KMS-11 (cell line): ENCODE measurements at regions not wholly inside any gene's neighbourhood (a gene's known extent, or its start where the extent isn't known, plus 50 kb on each side); places are given as distances from the start of the nearest gene placed in this dataset.
A peak's percentile ranks its signal among the peaks of the same experiment; 100 is the strongest.
"Not testable (repeated sequence)": the region's sequence is repeated elsewhere in the genome, so short reads cannot be mapped to it uniquely, and the experiment has no call there.

Source experiments
- H2AFZ ChIP-seq: fragments of 200-600 bp; sonication (generic); 2 replicates; pipeline ENCODE4 v1.6.1; 2016; ENCODE audit warnings: antibody characterized with exemption, mixed run types, low read depth
- H3K27ac ChIP-seq: fragments of 200-600 bp; sonication (generic); 2 replicates; pipeline ENCODE4 v1.6.1; 2016; ENCODE audit warnings: mild to moderate bottlenecking, mixed run types
- H3K27me3 ChIP-seq: fragments of 200-600 bp; sonication (generic); 2 replicates; pipeline ENCODE4 v1.6.1; 2017; ENCODE audit warnings: mild to moderate bottlenecking, low read depth, mixed run types, moderate library complexity; ENCODE audit not compliant: insufficient read depth
- H3K36me3 ChIP-seq: fragments of 200-600 bp; sonication (generic); 2 replicates; pipeline ENCODE4 v1.6.1; 2017; ENCODE audit warnings: mild to moderate bottlenecking, mixed run types; ENCODE audit not compliant: insufficient read depth
- H3K4me1 ChIP-seq: fragments of 200-600 bp; sonication (generic); 2 replicates; pipeline ENCODE4 v1.6.1; 2016; ENCODE audit warnings: mild to moderate bottlenecking, low read depth, mixed run types; ENCODE audit not compliant: poor library complexity, severe bottlenecking
- H3K4me2 ChIP-seq: fragments of 200-600 bp; sonication (generic); 2 replicates; pipeline ENCODE4 v1.7.0; 2016; ENCODE audit warnings: mild to moderate bottlenecking, mixed run types
- H3K4me3 ChIP-seq: fragments of 200-600 bp; sonication (generic); IDR thresholded peaks from 2 replicates; pipeline ENCODE4 v1.6.1; 2017; ENCODE audit warnings: low read depth, low read length, mixed read lengths; ENCODE audit not compliant: insufficient read depth
- H3K79me2 ChIP-seq: fragments of 200-600 bp; sonication (generic); 2 replicates; pipeline ENCODE4 v1.6.1; 2016; ENCODE audit warnings: low read depth, mixed run types; ENCODE audit not compliant: insufficient read depth
- H3K9ac ChIP-seq: fragments of 200-600 bp; sonication (generic); 2 replicates; pipeline ENCODE4 v1.6.1; 2016; ENCODE audit warnings: mild to moderate bottlenecking, mixed run types
- H4K20me1 ChIP-seq: fragments of 200-600 bp; sonication (generic); 2 replicates; pipeline ENCODE4 v1.6.1; 2016; ENCODE audit warnings: mild to moderate bottlenecking, mixed run types; ENCODE audit not compliant: insufficient read depth
- CTCF ChIP-seq: fragments of 200-600 bp; sonication (generic); conservative IDR thresholded peaks from 2 replicates; pipeline ENCODE4 v1.6.1; 2017; ENCODE audit warnings: low read depth, mild to moderate bottlenecking, antibody characterized with exemption, low read length, moderate library complexity, mixed read lengths

DNA sequence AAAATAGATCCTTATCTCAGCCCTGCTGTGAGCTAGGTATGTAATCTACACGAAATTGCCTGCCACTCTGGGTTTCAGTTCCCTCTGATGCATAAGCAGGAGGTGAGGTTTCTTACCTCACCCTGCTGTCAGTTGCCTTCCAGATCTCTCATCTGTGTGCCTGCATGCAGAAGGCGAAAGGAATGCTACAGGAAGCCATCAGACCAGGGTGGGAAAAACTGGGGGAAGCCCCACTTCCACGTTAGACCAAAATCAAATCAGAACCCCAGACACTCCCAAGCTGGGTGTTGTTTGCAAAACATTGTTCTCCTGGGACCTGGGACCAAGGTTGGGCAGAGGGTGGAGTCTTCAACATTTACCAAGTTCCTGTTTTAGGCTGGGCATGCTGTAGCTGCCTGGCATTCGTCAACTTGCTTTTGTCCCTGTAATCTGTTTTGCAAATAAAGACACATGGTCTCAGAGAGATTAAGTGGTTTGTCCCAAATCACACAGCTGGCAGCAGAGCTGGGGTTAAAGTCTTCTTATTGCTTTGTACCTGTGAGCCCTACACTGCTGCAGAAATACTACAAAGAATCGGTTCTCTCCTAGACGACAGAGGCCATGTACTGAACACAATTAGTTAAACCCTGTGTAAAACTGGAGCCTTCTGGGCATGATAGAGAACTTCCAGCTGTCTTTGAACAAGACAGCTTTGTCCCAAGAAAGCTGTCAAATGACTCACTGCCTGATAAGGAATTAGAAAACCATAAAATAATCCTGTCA lies 389.7 kb upstream of the RUNX1 start:
- Histone ChIP-seq H4K20me1 (no peaks in the 10 kb centered on the region), H3K27ac (no peak overlapping the region), H3K36me3 (no peaks in the 10 kb centered on the region), H2AFZ (no peak overlapping the region), H3K4me2 (no peak overlapping the region), H3K4me3 (no peak overlapping the region), H3K79me2 (no peaks in the 10 kb centered on the region), H3K9ac (no peak overlapping the region), H3K4me1 (no peaks in the 10 kb centered on the region), H3K27me3 (no peaks in the 10 kb centered on the region)
- TF ChIP-seq CTCF: no peak

DNA sequence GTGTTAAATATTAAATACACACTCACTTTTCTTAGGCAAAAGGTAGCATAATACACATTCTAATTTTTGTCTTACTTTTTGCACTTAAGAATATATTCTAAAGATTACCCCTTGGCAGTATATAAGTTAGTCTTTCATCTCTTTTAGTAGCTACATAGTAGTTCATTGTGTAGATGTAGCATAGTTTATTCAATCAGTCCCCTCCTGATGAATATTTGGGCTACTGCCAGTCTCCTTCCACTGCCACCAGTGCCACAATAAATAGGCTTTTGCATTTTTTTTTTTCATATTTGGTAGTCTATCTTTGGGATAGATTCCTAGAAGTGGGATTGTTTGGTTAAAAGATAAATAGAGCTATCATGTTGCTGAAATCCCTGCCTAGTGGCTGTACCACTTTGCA lies 388.8 kb upstream of the RUNX1 start:
- no peaks in the 10 kb centered on the region for H3K4me1 ChIP-seq
- H3K79me2 ChIP-seq: no peaks in the 10 kb centered on the region
- no peaks in the 10 kb centered on the region for H4K20me1 ChIP-seq
- H3K9ac ChIP-seq: no peak overlapping the region
- no peaks in the 10 kb centered on the region for H3K36me3 ChIP-seq
- no peak overlapping the region for H3K4me2 ChIP-seq
- no peak overlapping the region for H2AFZ ChIP-seq
- H3K27ac ChIP-seq: no peak overlapping the region
- no peaks in the 10 kb centered on the region for H3K27me3 ChIP-seq
- H3K4me3 ChIP-seq: no peak overlapping the region
- TF ChIP-seq CTCF: no peak

DNA sequence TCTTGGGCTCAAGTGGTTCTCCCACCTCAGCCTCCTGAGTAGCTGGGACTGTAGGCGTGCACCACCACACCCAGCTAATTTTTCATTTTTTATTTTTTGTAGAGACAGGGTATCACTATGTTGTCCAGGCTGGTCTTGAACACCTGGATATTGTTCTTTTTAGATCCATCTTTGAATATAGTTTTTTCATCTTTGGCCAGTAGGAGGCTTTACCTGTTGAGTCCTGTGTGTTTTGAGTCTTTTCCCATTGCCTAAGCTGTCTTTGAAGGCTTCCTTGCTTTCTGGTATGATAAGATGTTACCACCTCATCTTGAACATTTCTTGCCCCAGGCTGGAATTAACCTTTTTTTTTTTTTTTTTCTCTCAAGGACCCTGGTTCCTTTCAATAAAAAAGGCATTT lies 387.8 kb upstream of the RUNX1 start:
- Histone ChIP-seq H3K79me2 (no peaks in the 10 kb centered on the region), H3K9ac (no peak overlapping the region), H3K4me3 (no peak overlapping the region), H3K4me2 (no peak overlapping the region), H3K27me3 (no peaks in the 10 kb centered on the region), H3K27ac (no peak overlapping the region), H2AFZ (no peak overlapping the region), H4K20me1 (no peaks in the 10 kb centered on the region), H3K36me3 (no peaks in the 10 kb centered on the region), H3K4me1 (no peaks in the 10 kb centered on the region)
- peak; percentile 38; the same call in 1 of the 2 replicates for TF ChIP-seq CTCF

GRCh38 chr21:35432601-35433000 lies 383.5 kb upstream of the RUNX1 start:
- H3K4me1 ChIP-seq, H3K27ac ChIP-seq, H3K79me2 ChIP-seq, H3K27me3 ChIP-seq, H3K4me3 ChIP-seq, H3K4me2 ChIP-seq, H2AFZ ChIP-seq, H4K20me1 ChIP-seq, H3K9ac ChIP-seq, H3K36me3 ChIP-seq: not testable (repeated sequence)

DNA sequence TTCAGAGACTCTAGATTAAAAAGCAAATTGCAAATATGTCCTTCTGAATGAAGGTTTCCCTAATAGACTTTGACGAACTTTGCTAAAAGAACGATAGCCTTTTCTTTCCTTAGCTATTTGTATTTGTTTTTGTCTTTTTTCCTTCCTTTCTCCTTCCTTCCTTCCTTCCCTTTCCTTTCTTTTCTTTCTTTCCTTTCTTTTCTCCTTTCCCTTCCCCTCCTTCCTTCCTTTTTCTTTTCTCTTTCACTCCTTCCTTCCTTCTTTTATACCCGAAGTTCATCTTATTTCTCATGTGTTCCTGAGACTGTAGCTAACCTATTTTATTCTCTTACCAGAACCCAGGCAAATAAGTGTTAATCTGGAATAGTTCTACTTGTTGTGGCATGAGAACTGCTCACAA lies 381.2 kb upstream of the RUNX1 start:
- no peaks in the 10 kb centered on the region for H3K36me3 ChIP-seq
- no peak overlapping the region for H2AFZ ChIP-seq
- H3K9ac ChIP-seq: no peak overlapping the region
- H3K27ac ChIP-seq: no peak overlapping the region
- no peaks in the 10 kb centered on the region for H3K4me1 ChIP-seq
- no peak overlapping the region for H3K4me2 ChIP-seq
- no peak for TF ChIP-seq CTCF
- H3K4me3 ChIP-seq: no peak overlapping the region
- H3K27me3 ChIP-seq: no peaks in the 10 kb centered on the region
- H4K20me1 ChIP-seq: no peaks in the 10 kb centered on the region
- no peaks in the 10 kb centered on the region for H3K79me2 ChIP-seq
